Sciatic nerve (tissue), 2 donors: ENCODE measurements at regions not wholly inside any gene's neighbourhood (a gene's known extent, or its start where the extent isn't known, plus 50 kb on each side); places are given as distances from the start of the nearest gene placed in this dataset.
"Not testable (repeated sequence)": the region's sequence is repeated elsewhere in the genome, so short reads cannot be mapped to it uniquely, and the experiment has no call there.

Experiments
- ATAC-seq: fragments of 200-7000 bp; cut with Tn5 transposase; one replicate; pipeline ENCODE4 v1.9.1; 2020; ENCODE audit warnings: mild to moderate bottlenecking, moderate library complexity
- DNase-seq: peaks from one replicate; pipeline ENCODE4 v3.0.0-alpha.2; 2020; ENCODE audit warnings: low spot score
- intact Hi-C: fragments of 100-400 bp; cut with DNase I; formaldehyde crosslinking; loops from one replicate; pipeline ENCODE4 v1.14.2; 2022
- donor health status: DM: no; HTN: no; CAD: no.
- donor health status: DM: no; HTN: no; CAD: no.

DNA sequence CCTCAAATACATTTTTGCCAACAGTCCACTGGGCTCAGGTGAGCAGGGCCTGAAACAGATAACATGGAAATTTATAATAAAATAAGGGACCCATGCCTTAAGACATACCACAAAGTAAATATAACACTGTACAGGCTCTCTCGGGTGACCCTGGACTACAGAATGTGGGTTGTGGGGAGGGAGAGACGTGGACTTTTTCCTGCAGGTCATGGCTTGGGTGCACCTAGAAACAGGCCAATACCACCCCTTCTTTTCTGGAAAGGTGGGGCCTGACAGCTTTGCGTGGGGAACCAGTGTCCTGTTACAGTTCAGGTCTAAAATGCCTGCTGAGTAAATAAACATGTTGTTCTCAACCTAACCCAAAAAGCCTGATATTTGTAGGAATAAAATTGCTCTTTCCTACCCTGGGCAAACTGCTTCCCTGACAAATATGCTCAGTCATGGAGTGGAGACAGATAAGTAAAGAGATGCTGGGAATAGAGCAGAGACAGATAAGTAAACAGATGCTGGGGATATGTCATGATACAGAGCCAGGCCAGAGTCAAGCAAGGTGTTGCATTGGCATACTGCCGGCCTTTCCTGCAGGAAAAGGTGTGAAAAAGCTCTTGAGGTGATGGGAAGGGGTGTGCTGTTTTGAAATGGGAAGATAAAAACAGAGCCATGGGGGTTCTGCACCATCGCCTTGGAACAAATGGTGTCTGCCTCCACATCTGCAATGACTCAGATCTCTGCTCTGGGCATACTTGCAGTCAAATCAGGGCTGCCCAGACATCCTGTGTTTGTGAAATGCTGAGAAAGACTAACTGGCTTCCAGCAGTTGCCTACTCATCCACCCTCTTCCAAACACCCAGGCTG lies 535.6 kb downstream of the KCNJ18 start:
- DNase-seq, ATAC-seq, intact Hi-C loops: not testable (repeated sequence)

DNA sequence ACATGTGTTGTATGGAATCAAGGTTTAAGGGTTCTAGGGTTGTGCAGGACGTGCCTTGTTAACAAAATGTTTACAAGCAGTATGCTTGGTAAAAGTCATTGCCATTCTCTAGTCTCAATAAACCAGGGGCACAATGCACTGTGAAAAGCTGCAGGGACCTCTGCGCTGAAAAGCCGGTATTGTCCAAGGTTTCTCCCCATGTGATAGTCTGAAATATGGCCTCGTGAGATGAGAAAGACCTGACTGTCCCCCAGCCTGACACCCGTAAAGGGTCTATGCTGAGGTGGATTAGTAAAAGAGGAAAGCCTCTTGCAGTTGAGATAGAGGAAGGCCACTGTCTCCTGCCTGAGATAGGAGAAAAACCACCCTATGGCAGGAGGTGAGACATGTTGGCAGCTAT lies 537.5 kb downstream of the KCNJ18 start:
- intact Hi-C loops, DNase-seq, ATAC-seq: not testable (repeated sequence)

DNA sequence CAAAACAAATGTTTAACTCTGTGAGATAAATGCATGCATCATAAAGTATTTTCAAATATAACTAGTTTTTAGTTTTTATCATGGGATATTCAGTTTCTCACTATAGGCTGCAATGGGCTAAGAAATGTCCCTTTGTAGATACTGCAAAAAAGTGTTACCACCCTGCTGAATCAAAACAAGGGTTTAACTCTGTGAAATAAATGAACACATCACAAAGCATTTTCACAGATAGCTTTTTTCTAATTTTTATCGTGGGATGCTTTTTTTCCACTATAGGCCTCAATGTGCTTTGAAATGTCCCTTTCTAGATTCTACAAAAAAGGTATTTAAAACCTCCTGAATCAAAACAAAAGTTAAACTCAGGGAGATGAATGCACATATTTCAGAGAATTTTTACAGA lies 541.1 kb downstream of the KCNJ18 start:
- intact Hi-C loops = no loop called here
- DNase-seq (no peak), ATAC-seq (no peak)

DNA sequence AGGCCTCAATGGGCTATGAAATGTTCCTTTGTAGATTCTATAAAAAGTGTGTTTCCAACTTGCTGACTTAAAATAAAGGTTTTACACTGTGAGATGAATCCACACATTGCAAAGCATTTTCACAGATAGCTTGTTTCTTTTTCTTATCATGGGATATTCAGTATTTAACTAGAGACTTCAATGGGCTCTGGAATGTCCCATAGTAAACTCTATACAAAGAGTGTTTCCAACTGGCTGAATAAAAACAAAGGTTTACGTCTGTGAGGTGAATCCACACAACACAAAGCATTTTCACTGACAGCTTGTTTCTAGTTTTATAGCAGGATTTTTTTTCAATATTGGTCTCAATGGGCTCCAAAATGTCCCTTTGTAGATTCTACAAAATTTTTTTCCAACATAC lies 550.1 kb downstream of the KCNJ18 start:
- ATAC-seq (no peak), DNase-seq (no peak)
- intact Hi-C loops = no loop called here

DNA sequence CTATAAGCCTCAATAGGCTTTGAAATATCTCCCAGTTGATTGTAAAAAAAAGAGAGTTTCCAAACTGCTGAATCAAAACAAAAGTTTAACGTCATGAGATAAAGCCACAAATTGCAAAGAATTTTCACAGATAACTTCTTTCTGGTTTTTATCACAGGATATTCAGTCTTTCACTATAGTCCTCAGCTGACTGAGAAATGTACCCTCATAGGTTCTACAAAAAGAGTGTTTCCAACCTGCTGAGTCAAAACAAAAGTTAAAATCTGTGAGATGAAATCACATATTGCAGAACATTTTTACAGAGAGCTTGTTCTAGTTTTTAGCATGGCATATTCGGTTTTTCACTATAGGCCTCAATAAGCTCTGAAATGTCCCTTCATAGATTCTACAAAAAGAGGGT lies 559.2 kb downstream of the KCNJ18 start:
- DNase-seq (no peak), ATAC-seq (no peak)
- intact Hi-C loops = no loop called here

DNA sequence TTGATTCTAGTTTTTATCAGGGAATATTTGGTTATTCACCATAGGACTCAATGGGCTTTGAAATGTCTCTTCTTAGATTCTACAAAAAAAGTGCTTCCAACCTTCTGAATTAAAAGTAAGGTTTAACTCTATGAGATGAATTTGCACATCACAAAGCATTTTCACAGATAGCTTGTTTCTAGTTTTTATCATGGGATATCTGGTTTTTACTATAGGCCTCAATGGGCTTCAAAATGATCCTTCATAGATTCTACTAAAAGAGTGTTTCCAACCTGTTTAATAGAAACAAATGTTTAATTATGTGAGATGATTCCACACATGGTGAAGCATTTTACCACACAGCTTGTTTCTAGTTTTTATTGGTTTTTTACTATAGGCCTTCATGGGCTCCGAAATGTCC lies 560.7 kb downstream of the KCNJ18 start:
- no peak for ATAC-seq
- intact Hi-C loops = no loop called here
- DNase-seq = no peak

DNA sequence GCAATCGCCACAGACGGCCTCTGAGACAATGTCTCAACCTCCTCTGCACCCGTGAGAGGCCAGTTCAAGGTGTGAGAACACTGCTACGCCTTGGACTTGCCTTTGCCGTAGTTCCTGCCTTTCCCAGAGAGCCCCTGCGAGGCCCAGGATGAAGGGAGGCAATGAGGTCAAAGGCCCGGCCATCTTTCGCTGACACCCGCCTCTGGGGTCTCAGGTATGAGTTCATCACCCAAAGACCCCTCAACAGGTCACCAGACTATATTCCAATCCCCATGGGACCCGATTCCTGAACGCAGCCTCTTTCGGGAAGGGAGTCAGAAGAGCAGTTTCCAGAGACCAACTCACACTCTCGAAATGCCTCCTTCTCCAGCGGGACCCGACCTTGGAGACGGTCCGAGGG lies 573.5 kb downstream of the KCNJ18 start:
- ATAC-seq = no peak
- intact Hi-C loops = no loop called here
- DNase-seq = peak; percentile 41

DNA sequence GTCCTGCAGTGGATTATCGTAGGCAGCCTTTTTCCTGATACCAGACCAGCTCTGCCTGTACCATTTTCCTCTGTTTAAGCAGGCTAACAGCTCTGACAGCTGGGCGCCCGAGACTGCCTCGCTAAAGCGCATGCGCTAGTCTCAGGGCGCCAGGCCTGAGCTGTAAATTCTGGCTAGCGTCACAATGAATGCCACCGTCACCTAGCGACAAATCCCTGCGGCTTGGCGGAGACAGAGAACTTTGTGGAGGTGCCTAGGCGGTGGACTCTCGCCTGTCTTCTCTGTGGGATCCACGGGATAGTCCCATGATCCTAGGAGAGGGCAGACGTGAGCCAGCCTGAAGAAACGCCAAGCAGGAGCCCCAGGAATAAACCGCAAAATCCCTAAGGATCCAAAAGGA lies 573.9 kb downstream of the KCNJ18 start:
- ATAC-seq (no peak), DNase-seq (no peak)
- intact Hi-C loops = no loop called here

DNA sequence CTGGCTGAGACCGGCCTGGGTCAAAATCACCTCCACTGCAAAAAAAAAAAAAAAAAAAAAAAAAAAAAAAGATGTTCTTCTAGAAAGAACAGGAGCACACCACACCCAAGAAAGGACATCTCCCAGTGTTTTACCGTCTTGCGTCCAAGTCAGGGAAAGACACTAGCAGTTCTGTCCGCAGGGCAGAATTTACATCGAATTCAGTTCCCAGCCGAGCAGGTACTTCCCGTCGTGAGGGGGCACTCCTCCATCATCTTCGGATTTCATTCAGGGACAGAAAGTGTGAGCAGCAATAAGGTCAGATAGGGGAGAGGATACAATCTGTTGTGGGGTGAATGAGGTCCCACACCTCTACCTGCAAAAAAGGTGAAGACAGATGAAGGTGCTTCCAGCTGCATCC lies 574.7 kb downstream of the KCNJ18 start:
- DNase-seq (peak; percentile 31), ATAC-seq (no peak)
- intact Hi-C loops = no loop called here

DNA sequence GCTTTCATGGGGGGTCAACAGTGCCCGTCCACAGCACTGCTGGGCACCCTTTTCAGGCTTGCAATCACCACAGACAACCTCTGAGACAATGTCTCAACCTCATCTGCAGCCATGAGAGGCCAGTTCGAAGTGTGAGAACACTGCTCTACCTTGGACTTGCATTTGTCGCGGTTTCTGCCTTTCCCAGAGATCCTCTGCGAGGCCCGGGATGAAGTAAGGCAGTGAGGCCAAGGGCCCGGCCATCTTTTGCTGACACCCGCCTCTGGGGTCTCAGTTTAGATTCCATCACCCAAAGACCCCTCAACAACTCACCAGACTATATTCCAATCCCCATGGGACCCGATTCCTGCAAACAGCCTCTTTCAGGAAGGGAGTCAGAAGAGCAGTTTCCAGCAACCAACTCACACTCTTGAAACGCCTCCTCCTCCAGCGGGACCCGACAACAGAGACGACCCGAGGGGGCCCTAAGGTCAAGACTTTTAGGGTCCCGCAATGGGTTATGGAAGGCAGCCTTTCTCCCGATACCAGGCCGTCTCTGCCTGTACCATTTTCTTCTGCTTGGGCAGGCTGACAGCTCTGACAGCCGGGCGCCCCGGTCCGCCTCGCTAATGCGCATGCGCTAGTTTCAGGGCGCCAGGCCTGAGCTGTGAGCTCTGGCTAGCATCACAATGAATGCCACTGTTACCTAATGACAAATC lies 576.0 kb downstream of the KCNJ18 start:
- ATAC-seq (no peak), DNase-seq (peak; percentile 33)
- intact Hi-C loops = no loop called here

DNA sequence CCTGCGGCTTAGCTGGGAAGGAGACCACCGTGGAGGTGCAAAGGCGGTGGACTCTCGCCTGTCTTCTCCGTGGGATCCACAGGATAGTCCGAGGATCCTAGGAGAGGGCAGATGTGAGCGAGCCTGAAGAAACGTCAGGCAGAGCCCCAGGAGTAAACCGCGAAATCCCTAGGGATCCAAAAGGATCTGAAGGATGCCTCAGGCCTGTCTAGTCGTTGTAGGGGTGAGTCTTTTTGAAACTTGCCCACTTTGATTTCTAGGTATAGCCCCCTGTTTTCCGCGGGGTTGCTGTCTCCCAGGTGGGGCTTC lies 576.5 kb downstream of the KCNJ18 start:
- DNase-seq = no peak
- intact Hi-C loops = no loop called here
- ATAC-seq = no peak

DNA sequence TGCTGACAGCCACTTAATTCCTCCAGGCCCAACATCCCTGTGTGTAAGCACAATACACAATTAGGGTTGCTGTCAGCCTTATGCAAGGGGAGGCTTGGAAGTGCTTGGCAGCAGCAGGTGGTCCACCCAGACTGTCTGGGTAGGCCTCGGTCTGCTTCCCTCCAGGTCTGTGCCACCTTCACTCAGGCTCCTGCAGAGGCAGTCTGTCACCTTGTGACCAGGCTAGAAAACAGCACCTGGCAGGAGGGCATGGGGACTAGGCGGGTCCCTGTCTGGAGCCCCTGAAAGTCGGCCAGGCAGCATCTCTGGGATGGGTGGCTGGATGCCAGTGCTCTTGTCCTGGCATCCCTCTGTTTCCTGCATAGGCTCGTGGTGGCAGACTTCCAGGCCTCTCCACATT lies 578.1 kb downstream of the KCNJ18 start:
- DNase-seq (peak; percentile 35), ATAC-seq (no peak)
- intact Hi-C loops = no loop called here

DNA sequence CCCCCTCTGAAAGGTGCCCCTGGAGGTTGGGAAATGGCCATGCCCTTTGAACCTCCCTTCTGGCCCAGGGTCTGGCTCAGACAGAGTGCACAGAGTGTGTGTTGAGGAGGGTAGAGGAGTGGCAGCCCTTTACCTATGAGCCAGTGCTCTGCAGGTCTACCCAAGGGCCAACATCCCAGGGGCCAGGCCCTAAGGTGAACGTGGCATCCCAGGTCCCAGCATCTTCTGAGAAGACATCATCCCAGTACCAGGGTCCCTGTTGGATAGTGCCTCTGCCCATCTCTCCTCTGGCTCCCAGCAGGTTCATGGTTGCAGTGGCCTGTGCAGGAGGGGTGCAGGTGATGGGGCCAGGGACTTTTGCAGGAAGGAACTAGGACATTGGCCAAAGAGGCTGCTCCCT lies 578.5 kb downstream of the KCNJ18 start:
- ATAC-seq, DNase-seq, intact Hi-C loops: not testable (repeated sequence)

DNA sequence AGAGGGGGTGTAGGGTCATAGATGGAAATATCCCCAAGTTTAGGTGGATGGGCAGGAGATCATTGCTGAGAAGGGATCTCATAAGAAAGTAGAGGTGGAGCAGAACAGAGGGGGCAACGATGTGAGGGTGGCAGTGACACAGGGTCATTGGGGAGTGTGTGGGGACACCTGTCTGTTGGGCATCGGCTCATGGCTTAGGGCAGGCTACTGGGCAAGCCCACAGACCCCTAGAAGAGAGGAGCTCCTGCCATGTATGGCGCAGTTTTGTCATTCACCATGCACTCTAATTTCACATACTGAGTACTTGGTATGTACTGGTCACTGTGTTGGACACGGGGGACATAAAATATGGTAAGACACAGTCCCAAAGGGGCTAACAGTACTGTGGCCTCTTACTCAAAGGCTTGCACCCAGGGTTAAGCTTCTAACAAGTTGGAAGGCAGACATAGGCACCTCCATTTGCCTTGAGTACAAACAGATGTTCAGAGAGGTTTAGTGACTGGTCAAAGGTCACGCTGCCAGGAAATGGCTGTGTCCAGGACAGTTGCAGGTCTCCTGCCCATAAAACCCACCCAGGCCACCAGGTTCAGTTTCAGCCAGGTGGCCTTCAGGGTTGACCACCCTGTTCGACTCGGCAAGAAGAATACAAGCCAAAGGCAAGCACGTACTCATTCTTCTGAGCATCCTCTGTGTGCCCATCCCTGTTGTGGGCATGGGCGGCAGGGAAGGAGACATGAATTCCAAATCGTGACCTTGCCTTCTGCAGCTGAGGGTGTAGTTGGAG lies 580.2 kb downstream of the KCNJ18 start:
- no peak for DNase-seq
- intact Hi-C loops = no loop called here

DNA sequence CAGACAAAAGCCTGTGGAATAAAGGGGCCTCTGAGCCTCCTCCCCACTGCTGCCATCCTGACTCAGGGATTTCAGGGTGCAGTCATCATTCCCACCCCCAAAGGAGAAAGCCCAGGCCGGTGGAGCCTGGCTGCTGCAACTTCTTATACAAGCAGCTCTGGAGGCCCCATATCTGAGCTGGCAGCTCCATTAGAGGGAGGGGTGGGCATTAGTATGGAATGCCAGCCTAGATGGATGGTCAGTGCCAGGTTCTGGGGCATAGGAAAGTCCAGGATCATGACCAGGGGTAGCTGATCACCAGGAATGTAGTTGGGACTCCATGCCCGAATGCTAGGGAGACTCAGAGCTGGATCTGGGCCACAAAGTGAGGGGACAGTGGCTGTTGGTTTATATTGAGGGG lies 581.0 kb downstream of the KCNJ18 start:
- ATAC-seq (no peak), DNase-seq (peak; percentile 15)
- intact Hi-C loops = no loop called here

More for the DNA sequence above, 580.2 kb downstream of the KCNJ18 start:
- ATAC-seq = no peak

DNA sequence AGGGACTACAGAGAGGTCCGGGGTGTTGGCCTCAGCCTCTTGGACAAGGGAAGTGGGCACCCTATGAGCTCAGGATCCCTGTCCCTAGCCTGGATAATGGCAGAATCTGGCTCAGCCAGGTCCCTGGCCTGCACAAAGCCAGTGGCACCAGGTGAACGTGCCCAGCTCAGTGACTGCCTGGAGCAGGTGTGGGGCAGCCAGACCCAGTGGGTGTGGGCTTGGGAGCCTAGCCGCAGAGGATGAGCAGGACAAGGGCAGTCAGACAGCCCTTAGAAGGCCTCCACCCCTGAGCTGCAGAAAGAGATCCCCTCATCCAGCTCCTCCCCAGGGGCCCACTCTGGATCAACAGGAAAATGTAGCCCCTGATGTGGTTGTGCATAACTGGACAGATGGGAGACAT lies 585.3 kb downstream of the KCNJ18 start:
- intact Hi-C loops = no loop called here
- DNase-seq (peak; percentile 6), ATAC-seq (no peak)

DNA sequence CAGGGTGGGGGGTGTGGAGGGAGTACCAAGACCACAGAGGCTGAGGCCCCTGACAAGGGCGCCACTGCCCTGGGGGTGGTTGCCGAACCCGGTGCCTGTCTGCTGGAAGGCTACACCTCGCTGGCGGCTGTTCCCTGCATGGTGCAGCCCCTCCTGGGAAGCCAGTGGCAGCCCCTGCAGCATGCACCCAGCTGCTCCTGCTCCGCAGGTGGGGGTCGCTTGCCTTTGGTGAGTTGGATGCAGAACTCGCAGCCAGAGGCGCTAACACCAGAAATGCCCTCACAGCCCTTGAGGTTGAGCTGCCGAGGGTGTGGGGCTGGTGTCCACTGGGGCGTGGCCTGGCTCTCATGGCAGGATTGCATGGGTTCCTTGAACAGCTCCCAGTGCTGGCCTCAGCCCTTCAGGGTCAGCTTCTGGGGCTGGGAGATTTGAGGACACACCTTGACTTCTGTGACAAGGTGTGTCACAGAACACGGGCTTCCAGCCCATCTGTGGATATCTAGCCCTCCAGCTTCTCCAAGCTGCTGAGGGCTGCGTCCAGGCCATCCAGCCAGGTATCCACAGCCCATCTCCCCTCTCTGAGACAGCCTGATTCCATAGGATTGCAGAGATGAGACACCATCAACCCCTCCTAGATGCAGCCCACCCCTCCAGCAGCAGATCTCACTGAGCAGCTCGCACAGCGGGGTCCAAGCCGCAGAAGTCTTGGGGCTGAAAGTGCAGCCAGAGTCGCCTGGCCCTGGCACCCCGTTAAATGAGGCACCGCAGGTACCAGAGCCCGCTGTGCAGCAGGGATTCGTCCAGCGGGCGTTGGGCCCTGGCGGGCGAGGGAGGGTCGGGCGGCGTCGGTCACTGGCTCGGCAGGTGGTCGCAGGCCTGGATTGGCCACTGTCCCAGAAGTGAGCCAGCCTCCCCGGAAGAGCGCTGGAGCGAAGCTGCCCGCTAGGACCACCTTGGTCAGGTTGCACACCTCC lies 586.3 kb downstream of the KCNJ18 start:
- DNase-seq = peak; percentile 49
- no peak for ATAC-seq
- intact Hi-C loops = no loop called here

DNA sequence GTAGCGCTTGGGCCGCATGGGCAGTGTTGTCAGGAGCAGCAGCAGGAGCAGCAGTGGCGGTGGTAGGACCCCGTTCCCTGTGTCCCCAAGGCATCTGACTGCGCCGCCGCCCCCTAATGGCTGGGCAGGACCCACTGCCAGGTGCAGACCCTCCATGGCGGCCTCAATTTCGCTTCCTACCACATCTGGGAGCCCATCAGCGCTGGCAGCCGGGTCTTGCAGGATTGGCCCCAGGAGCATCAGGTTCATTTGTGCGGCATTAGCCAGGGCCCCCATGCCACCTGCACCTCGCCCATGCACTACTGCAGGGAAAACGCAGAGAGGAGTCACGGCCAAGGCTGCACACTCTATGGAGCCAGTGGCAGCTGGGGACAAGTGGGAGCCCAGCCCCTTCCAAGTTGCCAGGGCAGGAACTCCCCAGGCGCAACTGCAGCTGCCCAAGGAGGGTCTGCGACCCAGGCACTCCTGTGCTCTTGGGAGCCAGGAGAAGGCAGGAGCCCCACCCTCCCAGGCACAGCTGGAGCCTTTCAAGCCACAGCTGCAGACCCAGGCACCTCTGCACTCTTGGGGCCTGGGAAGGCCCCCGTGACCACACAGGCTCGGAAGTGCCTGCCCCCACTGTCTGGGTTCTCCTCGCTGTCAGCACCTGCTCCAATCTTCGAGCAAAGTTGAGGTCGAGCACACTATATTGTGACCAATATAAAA lies 594.2 kb downstream of the KCNJ18 start:
- intact Hi-C loops = no loop called here
- ATAC-seq = no peak
- peak; percentile 25 for DNase-seq
